GM23338 (cell line): ENCODE measurements at regions not wholly inside any gene's neighbourhood (a gene's known extent, or its start where the extent isn't known, plus 50 kb on each side); places are given as distances from the start of the nearest gene placed in this dataset.

ENCODE experiments used
- ATAC-seq: fragments of 200-7000 bp; cut with Tn5 transposase; 3 replicates; pipeline ENCODE4 v1.9.1; 2020
- DNase-seq: peaks from one replicate; pipeline ENCODE4 v3.0.0-alpha.2; 2015; ENCODE audit warnings: low spot score
- H2AFZ ChIP-seq: fragments of 200-600 bp; sonication (generic); 2 replicates; pipeline ENCODE4 v1.8.0; 2016; ENCODE audit warnings: antibody characterized with exemption, mild to moderate bottlenecking, moderate library complexity
- H3F3A ChIP-seq: fragments of 200-600 bp; sonication (generic); replicated peaks from 2 replicates; pipeline ENCODE4 v1.8.0; 2017; ENCODE audit warnings: antibody characterized with exemption, mixed run types, low read depth
- H3K27ac ChIP-seq: fragments of 200-600 bp; sonication (generic); 2 replicates; pipeline ENCODE4 v1.6.1; 2016; ENCODE audit warnings: low read depth
- H3K27me3 ChIP-seq: fragments of 200-600 bp; sonication (generic); 2 replicates; pipeline ENCODE4 v1.8.0; 2016; ENCODE audit warnings: mild to moderate bottlenecking, mixed run types, moderate library complexity; ENCODE audit not compliant: insufficient read depth
- H3K36me3 ChIP-seq: fragments of 200-600 bp; sonication (generic); 2 replicates; pipeline ENCODE4 v1.8.0; 2016; ENCODE audit warnings: mild to moderate bottlenecking; ENCODE audit not compliant: insufficient read depth
- H3K4me1 ChIP-seq: fragments of 200-600 bp; sonication (generic); 2 replicates; pipeline ENCODE4 v1.8.0; 2016; ENCODE audit warnings: mild to moderate bottlenecking, moderate library complexity; ENCODE audit not compliant: insufficient read depth
- H3K4me2 ChIP-seq: fragments of 200-600 bp; sonication (generic); 2 replicates; pipeline ENCODE4 v1.7.1; 2017; ENCODE audit warnings: mixed run types
- H3K4me3 ChIP-seq: fragments of 200-600 bp; sonication (generic); 2 replicates; pipeline ENCODE4 v1.6.1; 2016; ENCODE audit warnings: mixed run types
- H3K79me2 ChIP-seq: fragments of 200-600 bp; sonication (generic); replicated peaks from 2 replicates; pipeline ENCODE4 v1.8.0; 2017; ENCODE audit warnings: mild to moderate bottlenecking; ENCODE audit not compliant: insufficient read depth
- H3K9me2 ChIP-seq: fragments of 200-600 bp; sonication (generic); 2 replicates; pipeline ENCODE4 v1.8.0; 2017; ENCODE audit not compliant: insufficient read depth
- H4K20me1 ChIP-seq: fragments of 200-600 bp; sonication (generic); replicated peaks from 2 replicates; pipeline ENCODE4 v1.8.0; 2017; ENCODE audit warnings: mild to moderate bottlenecking; ENCODE audit not compliant: insufficient read depth
- H3K27ac Mint-ChIP-seq: 2 replicates; pipeline ENCODE4 v1.8.0; 2020; ENCODE audit warnings: inconsistent platforms, mild to moderate bottlenecking, moderate library complexity, mixed read lengths
- H3K27me3 Mint-ChIP-seq: 3 replicates; pipeline ENCODE4 v1.8.0; 2022; ENCODE audit warnings: low read depth, mild to moderate bottlenecking, moderate library complexity, mixed read lengths, inconsistent platforms; ENCODE audit not compliant: insufficient read depth, poor library complexity
- H3K36me3 Mint-ChIP-seq: 3 replicates; pipeline ENCODE4 v1.8.0; 2021; ENCODE audit warnings: low read depth, mild to moderate bottlenecking, inconsistent platforms, moderate library complexity, mixed read lengths
- H3K4me1 Mint-ChIP-seq: 3 replicates; pipeline ENCODE4 v1.8.0; 2020; ENCODE audit warnings: mild to moderate bottlenecking, inconsistent platforms, mixed read lengths
- H3K4me3 Mint-ChIP-seq: 3 replicates; pipeline ENCODE4 v1.8.0; 2021; ENCODE audit warnings: moderate library complexity, mild to moderate bottlenecking, inconsistent platforms, mixed read lengths
- H3K9me3 Mint-ChIP-seq: 3 replicates; pipeline ENCODE4 v1.8.0; 2020; ENCODE audit warnings: moderate library complexity, mild to moderate bottlenecking, inconsistent platforms, mixed read lengths
- CREB1 ChIP-seq: fragments of 250-450 bp; sonication (Bioruptor Pico); IDR thresholded peaks from 2 replicates; pipeline ENCODE4 v1.5.0; 2020; ENCODE audit warnings: low read depth, mild to moderate bottlenecking, moderate library complexity
- CTCF ChIP-seq, 2 experiments: fragments of 200-600 bp in 1 of 2; sonication (generic) in 1 of 2; conservative IDR thresholded peaks; 2 replicates each; pipeline versions ENCODE4 v1.5.1 to v1.6.1; 2016 to 2017; ENCODE audit warnings: antibody characterized with exemption in 2 of 2, low read depth in 2 of 2, mild to moderate bottlenecking in 2 of 2, moderate library complexity in 1 of 2
- EZH2phosphoT487 ChIP-seq: fragments of 200-600 bp; sonication (generic); IDR thresholded peaks from one replicate; pipeline ENCODE4 v1.8.1; 2018; ENCODE audit warnings: antibody characterized with exemption; ENCODE audit not compliant: unreplicated experiment
- JUNB ChIP-seq: IDR thresholded peaks from one replicate; pipeline ENCODE4 v1.6.1; 2016; ENCODE audit warnings: antibody characterized with exemption; ENCODE audit not compliant: unreplicated experiment
- POLR2AphosphoS5 ChIP-seq: IDR thresholded peaks from 2 replicates; pipeline ENCODE4 v1.6.1; 2016; ENCODE audit warnings: antibody characterized with exemption, low read depth
- REST ChIP-seq: IDR thresholded peaks from one replicate; pipeline ENCODE4 v1.6.1; 2018; ENCODE audit warnings: antibody characterized with exemption; ENCODE audit not compliant: unreplicated experiment
- STAT1 ChIP-seq: IDR thresholded peaks from one replicate; pipeline ENCODE4 v1.6.1; 2016; ENCODE audit warnings: antibody characterized with exemption; ENCODE audit not compliant: unreplicated experiment
- ZNF114 ChIP-seq: fragments of 250-450 bp; sonication (Bioruptor Pico); IDR thresholded peaks from 2 replicates; pipeline ENCODE4 v1.5.0; 2020; ENCODE audit warnings: mild to moderate bottlenecking, moderate library complexity
- ZNF331 ChIP-seq: fragments of 250-450 bp; sonication (Bioruptor Pico); IDR thresholded peaks from 2 replicates; pipeline ENCODE4 v1.5.0; 2020; ENCODE audit warnings: low read depth, mild to moderate bottlenecking, moderate library complexity
- TF ChIP-seq, protein P1 (sequence below): IDR thresholded peaks from 2 replicates; pipeline ENCODE4 v1.6.1; 2016; ENCODE audit warnings: antibody characterized with exemption

DNA sequence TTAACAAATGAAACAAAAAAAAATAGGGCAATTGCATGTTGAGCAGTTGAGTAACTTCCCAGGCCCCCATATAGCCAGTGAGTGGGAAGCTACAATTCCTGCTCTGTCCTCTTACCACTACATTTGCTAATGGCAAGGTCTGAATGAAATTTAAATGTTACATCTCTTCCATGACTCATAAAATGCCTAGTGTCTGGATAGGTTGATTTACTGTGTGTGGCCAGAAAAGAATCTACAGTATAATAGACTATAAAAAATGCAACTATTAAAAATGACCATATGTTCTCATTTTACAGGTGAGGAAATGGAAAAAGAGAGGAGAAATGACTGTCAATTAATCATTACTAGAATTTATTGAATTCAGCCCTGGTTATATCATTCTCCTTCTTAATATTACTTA lies 1199.3 kb downstream of the CDH11 start (continued):
- TF ChIP-seq, protein P1, sequence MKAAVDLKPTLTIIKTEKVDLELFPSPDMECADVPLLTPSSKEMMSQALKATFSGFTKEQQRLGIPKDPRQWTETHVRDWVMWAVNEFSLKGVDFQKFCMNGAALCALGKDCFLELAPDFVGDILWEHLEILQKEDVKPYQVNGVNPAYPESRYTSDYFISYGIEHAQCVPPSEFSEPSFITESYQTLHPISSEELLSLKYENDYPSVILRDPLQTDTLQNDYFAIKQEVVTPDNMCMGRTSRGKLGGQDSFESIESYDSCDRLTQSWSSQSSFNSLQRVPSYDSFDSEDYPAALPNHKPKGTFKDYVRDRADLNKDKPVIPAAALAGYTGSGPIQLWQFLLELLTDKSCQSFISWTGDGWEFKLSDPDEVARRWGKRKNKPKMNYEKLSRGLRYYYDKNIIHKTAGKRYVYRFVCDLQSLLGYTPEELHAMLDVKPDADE, result no peak
- no peak for TF ChIP-seq CTCF (conservative IDR thresholded peaks at IDR 0.05; ENCODE audit: low read depth in 2 of 2)
- no peak for TF ChIP-seq ZNF114 (CRISPR knock-in tag)
- TF ChIP-seq ZNF331 (CRISPR knock-in tag), result no peak
- no peak for TF ChIP-seq EZH2phosphoT487
- TF ChIP-seq STAT1, result no peak
- no peak for TF ChIP-seq JUNB
- no peak for TF ChIP-seq CREB1
- TF ChIP-seq POLR2AphosphoS5, result no peak
- no peak for TF ChIP-seq REST

DNA sequence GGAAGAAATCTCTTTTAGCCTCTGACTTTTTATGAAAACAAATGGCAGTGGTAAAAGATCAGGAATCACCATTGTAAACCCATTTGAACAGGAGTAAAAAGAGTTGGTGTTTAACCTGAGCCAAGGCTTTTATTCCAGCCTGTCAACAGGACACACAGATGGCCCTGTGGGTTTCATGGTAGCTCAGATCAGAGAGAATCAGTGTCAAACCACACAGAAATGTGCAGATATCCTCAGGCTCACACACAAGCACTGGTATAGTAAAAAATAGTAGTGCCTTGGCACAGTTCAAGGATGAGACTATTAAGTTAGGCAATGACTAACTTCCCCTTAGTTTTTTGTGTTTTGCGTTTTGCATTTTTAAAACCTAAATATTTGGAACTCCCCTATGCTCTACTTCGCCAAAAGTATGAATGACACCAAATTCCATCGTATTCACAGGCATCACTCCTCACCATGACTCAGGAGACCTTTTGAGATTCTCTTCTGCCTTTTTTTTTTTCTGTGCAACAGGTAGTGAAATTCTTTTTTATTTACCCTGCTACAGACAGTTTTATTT lies 1200.0 kb downstream of the CDH11 start:
- no peak for TF ChIP-seq POLR2AphosphoS5
- TF ChIP-seq CTCF (conservative IDR thresholded peaks at IDR 0.05; ENCODE audit: low read depth in 2 of 2), result no peak
- Histone ChIP-seq H4K20me1 (no peaks in the 10 kb centered on the region), H3K27me3 (no peaks in the 10 kb centered on the region), H3K36me3 (no peaks in the 10 kb centered on the region), H3K4me3 (no peak overlapping the region), H3K4me1 (no peaks in the 10 kb centered on the region), H3K79me2 (no peaks in the 10 kb centered on the region), H2AFZ (no peak overlapping the region), H3K27ac (no peak overlapping the region), H3F3A (no peaks in the 10 kb centered on the region), H3K9me2 (peaks cover 9% of the 10 kb centered on the region), H3K4me2 (no peak overlapping the region)
- peaks cover 6% of the 10 kb centered on the region; the same call in 2 of the 3 replicates for H3K4me1 Mint-ChIP-seq
- ATAC-seq (no peak), DNase-seq (no peak)
- H3K27ac Mint-ChIP-seq, result peak overlapping the region; percentile 15; the same call in 1 of the 2 replicates
- H3K4me3 Mint-ChIP-seq, result no peak overlapping the region
- peaks cover 21% of the 10 kb centered on the region for H3K9me3 Mint-ChIP-seq
- H3K27me3 Mint-ChIP-seq, result peaks cover 1% of the 10 kb centered on the region
- peaks cover 20% of the 10 kb centered on the region for H3K36me3 Mint-ChIP-seq
